ENCODE measurements at regions not wholly inside any gene's neighbourhood (a gene's known extent, or its start where the extent isn't known, plus 50 kb on each side); places are given as distances from the start of the nearest gene placed in this dataset.

- TF ChIP-seq CTCF (IDR thresholded peaks at IDR 0.05) (no peak), POLR2A (IDR thresholded peaks at IDR 0.05) (no peak)
Observed at GRCh38 chr4:125382995-125383394, 68.2 kb downstream of the FAT4 start.

Measured in lower leg skin (tissue), 3 donors.